T-helper 1 cell (primary cell): ENCODE measurements at regions not wholly inside any gene's neighbourhood (a gene's known extent, or its start where the extent isn't known, plus 50 kb on each side); places are given as distances from the start of the nearest gene placed in this dataset.
"Not testable (repeated sequence)": the region's sequence is repeated elsewhere in the genome, so short reads cannot be mapped to it uniquely, and the experiment has no call there.

ENCODE experiments used
- DNase-seq, 5 donors: peaks; one replicate each; pipeline ENCODE4 v3.0.0-alpha.2; 2012 to 2020

GRCh38 chr4:189792924-189793618, 147.6 kb upstream of the FRG1 start:
- DNase-seq, result peak in 3 of 5 donors; percentile 5 to 43 (median 21)

DNA sequence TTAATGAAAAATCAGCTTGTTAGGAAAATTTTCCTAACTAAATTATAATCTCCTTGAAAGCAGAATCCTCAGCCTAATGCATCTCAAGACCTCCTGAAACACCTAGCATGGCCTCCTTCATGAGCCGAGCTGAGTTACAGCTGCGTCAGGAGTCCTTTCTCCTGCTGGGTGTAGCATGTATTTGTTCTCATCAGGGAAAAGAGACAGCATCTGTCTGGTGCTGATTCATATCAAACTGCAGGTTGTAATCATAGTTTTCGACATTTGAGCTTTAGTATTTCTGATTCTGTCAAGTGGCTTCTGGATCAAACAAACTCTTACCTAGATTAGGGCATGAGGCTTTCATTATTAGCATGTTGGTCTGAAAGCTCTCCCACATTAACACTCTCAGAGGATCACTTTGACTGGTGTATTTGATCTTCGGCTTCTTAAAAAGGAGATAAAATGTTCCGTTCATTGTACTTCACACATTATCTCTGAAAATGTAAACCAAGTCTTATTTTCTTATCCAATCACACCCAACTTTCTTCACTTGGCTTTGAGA, 140.1 kb upstream of the FRG1 start:
- no peak for DNase-seq

- DNase-seq, result no peak
These were observed 137.8 kb upstream of the FRG1 start for GRCh38 chr4:189802884-189803283.

- DNase-seq, result no peak
These were observed 135.8 kb upstream of the FRG1 start for GRCh38 chr4:189804894-189805293.

DNA sequence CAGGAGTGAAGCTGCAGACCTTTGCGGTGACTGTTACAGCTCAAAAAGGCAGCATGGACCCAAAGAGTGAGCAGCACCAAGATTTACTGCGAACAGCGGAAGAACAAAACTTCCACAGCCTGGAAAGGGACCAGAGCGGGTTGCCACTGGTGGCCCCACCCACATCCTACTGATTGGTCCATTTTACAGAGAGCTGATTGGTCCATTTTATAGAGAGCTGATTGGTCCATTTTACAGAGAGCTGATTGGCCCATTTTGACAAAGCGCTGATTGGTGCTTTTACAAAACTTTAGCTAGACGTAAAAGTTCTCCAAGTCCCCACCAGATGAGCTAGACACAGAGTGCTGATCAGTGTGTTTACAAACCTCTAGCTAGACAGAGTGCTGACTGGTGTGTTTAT, 134.2 kb upstream of the FRG1 start:
- DNase-seq, result no peak

DNA sequence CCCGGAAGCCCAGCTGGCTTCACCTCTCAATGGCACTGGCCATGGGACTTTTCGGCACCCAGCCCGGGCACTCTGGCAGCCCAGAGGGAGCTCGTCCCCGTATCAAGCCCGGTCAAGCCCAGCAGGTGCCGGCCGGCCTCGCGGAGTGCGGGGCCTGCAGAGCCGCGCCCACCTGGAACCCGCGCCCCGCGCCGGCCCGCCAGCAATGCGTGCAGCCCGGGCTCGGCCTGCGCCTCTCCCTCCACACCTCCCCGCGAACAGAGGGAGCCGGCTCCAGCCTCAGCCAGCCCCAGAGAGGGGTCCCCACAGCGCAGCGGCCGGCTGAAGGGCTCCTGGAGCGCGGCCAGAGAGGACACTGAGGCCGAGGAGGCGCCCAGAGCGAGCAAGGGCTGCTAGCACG, 133.6 kb upstream of the FRG1 start:
- DNase-seq, result no peak

DNA sequence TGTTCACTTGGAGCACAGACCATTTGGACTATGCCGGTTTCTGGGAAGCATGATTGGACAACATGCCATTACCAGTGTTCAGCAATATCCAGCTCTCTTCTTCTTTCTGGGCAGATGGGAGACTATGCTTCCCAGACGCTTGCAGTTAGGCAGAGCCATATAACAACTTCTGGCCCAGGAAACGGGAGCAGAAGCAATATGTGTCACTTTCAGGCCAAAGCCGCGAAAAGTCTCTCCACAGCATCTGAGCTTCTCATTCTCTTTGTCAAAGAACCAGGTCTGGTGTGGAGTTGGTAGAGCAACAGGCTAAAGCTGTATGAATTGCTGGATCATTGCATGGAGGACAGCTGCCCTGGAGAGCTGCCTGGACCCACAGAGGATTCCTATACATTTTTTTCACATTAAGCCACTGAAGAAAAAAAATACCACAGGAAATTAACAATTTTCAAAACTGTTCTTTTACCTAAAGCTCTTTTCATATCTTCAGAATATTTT, 131.4 kb upstream of the FRG1 start:
- no peak for DNase-seq

DNA sequence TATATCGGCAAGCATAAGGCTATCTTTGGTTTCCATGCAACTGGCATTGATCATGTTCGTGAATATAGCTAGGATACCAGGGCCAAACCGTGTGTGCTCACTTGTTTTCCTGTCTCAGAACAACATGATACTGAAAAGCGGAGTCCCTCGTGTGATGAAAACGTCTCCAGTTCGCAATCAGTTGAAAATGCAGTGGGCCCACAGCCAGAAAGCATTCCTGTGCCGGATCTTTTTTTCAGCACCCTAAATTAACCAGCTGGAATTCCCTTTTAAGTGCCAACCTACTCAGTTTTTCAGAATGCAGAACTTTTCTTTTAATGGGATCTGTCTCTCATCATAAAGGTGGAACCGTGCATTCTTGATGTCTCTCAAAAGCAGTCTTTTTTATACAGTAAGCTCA, 130.8 kb upstream of the FRG1 start:
- DNase-seq, result no peak

- DNase-seq, result not testable (repeated sequence)
These were observed 130.1 kb upstream of the FRG1 start for GRCh38 chr4:189810318-189811181.

GRCh38 chr4:189815404-189816192, 125.1 kb upstream of the FRG1 start:
- DNase-seq, result no peak

DNA sequence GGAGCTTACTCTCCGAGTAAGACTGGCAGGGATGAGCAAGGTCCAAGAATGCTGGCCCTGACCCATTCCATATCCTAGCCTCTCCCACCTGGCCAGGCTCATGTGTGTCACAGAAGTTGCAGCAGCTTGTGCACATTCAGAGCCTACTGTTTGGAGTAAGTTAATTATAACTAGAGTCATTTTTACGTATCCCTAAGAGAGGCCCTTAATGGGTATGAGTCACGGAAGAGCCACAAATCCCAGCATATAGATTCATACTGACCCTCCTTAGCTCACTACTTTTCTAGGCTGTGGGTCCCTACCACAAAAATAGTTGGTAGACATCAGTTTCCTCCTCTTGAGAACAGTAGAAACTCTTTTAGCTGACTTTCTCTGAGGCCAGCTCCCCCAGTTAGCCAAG, 118.3 kb upstream of the FRG1 start:
- DNase-seq, result no peak

- no peak for DNase-seq
These were observed 117.1 kb upstream of the FRG1 start for GRCh38 chr4:189823591-189823990.

GRCh38 chr4:189825466-189825865, 115.2 kb upstream of the FRG1 start:
- DNase-seq, result no peak

GRCh38 chr4:189826657-189827056, 114.0 kb upstream of the FRG1 start:
- DNase-seq, result no peak

DNA sequence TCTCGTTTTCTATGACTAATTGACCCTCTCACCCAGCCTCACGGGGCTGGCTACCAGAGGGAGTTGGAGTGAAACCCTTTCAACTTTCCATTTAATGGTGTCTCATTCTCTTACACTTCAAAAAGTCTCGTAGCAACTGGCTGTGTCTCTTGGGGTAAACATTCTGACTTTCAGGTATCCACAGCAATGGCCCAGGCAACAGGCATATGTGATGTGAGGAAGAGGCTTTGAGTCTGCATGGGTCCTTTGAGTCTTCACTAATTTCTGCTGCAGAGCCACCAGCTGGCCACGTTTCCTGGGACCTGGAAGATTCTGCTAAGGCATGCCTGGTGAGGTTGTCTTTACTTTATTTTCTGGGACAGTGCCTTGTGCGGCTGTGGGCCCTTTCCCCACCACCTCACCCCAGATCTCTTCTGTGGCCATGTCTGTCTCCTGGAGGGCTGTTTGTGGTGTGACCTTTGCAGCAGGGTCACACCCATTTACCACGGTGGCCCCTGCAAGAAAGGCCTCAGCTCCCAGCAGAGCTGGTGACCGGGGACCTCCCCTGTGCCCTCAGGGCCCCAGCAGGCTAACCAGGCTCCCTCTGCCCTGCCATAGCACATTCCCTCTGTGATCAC, 112.5 kb upstream of the FRG1 start:
- no peak for DNase-seq

DNA sequence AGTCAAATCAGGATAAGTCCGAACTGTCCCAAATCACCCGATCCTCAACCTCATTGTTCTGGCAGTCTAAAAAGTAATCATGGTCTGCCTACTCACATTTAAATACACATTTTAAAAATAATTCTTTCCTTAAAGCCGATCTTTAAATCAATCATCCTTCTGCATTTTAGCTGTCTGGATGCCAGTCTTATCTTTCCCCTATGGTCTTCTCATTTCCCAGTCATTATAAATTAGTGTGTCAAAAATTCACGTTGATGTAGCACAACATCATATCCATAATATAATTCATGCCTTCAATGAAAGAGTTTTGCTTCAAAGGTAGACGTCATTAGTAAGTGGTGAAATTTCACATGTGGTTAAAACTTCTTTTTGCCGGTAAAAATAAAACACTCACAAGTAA, 108.1 kb upstream of the FRG1 start:
- DNase-seq, result no peak

GRCh38 chr4:189834616-189835015, 106.1 kb upstream of the FRG1 start:
- DNase-seq, result no peak

GRCh38 chr4:189835505-189835904, 105.2 kb upstream of the FRG1 start:
- DNase-seq, result no peak

DNA sequence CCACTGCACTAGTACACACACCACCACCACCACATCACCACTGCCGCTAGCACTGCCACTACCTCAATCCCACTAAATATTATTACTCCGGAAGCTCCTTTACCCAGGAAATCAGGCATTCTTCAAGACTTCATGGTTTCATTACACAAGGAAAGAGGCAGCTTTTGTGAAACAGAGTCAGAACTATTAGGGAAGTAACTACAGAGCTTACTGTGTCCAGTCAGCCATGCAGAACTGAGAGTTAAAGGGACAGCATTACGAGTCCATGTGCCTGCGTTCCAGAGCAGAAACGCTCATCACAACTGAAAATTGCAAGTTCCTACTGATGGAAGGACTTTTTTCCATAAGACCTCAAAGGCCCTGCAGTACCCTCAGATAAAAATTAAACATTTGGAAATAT, 103.2 kb upstream of the FRG1 start:
- no peak for DNase-seq

DNA sequence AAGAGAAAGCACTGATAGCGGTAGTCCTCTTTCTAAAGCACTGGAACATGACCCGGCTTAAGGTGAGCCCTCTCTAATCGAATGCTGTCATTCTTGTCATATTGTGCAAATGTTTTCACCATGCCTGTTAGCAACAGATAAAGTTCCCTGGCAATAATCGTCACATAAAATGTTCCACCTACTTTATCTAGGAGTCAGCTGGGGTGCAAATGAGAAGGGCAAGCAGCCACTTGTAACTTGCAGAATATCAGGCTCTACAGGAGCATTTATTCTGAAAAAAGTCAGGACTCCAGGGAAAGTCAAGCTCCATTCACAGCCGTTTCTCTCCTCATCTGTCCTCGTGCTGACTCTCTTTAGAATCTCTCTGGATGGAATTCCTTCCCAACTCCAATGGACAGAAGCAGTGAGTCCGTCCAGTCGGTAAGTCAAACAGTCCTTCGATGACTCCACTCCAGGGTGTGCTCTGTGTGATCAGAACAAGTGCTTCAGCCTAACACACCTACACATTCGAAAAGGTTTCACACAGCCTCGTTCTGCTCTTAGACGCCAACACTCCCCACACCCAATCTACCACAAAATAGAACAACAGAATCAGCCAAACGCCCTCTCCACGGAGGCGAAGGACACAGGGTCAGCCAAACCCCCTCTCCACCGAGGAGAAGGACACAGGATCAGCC, 101.7 kb upstream of the FRG1 start:
- no peak for DNase-seq

GRCh38 chr4:189840356-189840755, 100.3 kb upstream of the FRG1 start:
- no peak for DNase-seq
